ENCODE measurements at regions not wholly inside any gene's neighbourhood (a gene's known extent, or its start where the extent isn't known, plus 50 kb on each side); places are given as distances from the start of the nearest gene placed in this dataset.

DNA sequence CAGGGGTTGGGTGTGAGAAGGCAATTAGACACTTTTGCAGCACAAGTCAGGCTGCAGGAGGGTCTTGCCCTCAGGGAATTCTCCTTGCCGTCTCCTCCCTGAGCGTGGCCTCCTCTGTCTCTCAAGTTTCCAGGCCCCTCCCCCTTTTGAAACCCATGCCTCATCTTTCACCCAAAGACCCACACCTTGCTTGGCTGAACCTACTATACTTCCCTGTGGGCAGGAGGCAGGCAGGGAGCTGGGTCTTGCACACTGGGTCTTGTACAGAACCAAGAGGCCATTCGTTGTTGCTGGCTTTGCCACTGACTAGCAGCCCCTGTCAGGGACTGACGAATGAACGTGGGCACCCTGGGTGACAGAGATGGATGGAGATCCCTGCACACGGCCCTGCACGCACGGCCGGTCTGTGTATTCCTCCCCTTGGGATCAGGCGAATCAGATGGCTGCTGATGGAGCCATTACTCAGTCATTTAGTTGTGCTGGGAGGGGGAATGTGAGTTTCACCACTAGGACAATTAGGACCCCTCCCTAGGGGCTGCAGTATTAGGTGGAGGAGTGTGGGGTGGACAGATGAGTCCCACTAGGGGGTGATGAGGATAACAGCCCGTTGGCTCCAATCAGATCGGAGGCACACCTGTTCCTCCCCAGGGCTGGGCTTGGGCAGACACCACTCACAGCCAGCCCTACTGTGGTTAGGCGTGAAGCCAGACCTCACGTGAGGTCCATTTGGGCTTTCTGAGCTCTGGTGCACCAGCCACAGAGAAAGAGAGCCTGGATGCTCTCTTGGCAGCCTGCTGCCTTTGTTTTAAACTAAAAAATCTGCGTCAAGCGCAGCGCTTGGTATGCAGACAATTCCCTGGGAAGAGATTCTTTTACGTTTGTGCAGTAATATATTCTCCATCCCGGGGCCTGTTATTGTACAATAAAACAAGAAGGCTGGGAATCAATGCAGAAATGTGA lies 167.7 kb upstream of the WSCD1 start:
- no peak overlapping the region for H3K4me2 ChIP-seq (ENCODE audit: low read depth, low read length)
- H3K4me3 ChIP-seq (ENCODE audit: insufficient read depth, low read depth, low read length): no peak overlapping the region
- no peaks in the 10 kb centered on the region for H3K9me1 ChIP-seq (ENCODE audit: insufficient read depth, low read length)
- 14% methylated on average over 1 of the region's 19 CpGs; no CpG with 5 or more reads in 1 of the 2 experiments for WGBS, 2 experiments (ENCODE audit: extremely low coverage in 2 of 2, insufficient read length in 1 of 2)
- H2BK15ac ChIP-seq (ENCODE audit: low read depth, low read length): no peak overlapping the region
- dilution Hi-C loops (cut with HindIII; ENCODE audit: low sequenced_read_pairs, unreplicated experiment): no loop called here
- intact Hi-C loops (cut with micrococcal nuclease): no loop called here
- ChIA-PET POLR2A (ENCODE audit: unreplicated experiment) (no interaction called here), CTCF (no interaction called here)
- H3K27ac ChIP-seq (ENCODE audit: insufficient read depth, low read length): no peak overlapping the region
- H2AK9ac ChIP-seq (replicated peaks; ENCODE audit: low read depth, low read length, poor library complexity): peak overlapping the region; percentile 65
- H3K36me3 ChIP-seq (ENCODE audit: control insufficient read depth, insufficient read depth, low read length): no peaks in the 10 kb centered on the region
- no peak overlapping the region for H2BK120ac ChIP-seq (ENCODE audit: low read depth, low read length)
- H3K9me3 ChIP-seq (ENCODE audit: control insufficient read depth, insufficient read depth, low read length): peaks cover 12% of the 10 kb centered on the region
- no peak overlapping the region for H3K56ac ChIP-seq (ENCODE audit: extremely low read depth, insufficient read depth, low read length)
- H3K14ac ChIP-seq (replicated peaks; ENCODE audit: low read depth, low read length): no peak overlapping the region
- no peak overlapping the region for H2BK5ac ChIP-seq (ENCODE audit: low read depth, low read length, poor library complexity, severe bottlenecking)
- no TSS peak for BruUV-seq (replicated peaks)
- in situ Hi-C loops (cut with MboI; ENCODE audit: low sequenced_read_pairs): no loop called here
- H4K5ac ChIP-seq (ENCODE audit: low read depth, low read length): no peak overlapping the region
- H3K27me3 ChIP-seq (ENCODE audit: control insufficient read depth, insufficient read depth, low read length): no peaks in the 10 kb centered on the region
- no peak overlapping the region for H3K9ac ChIP-seq (ENCODE audit: low read depth, low read length)
- H3K4me1 ChIP-seq (ENCODE audit: control insufficient read depth, insufficient read depth, low read length): no peaks in the 10 kb centered on the region
- no peaks in the 10 kb centered on the region for H4K20me1 ChIP-seq (ENCODE audit: insufficient read depth, low read length)
- H4K91ac ChIP-seq (ENCODE audit: insufficient read depth, low read depth, low read length): no peak overlapping the region
- ATAC-seq (ENCODE audit: low read depth): no peak
- H4K8ac ChIP-seq (ENCODE audit: low read depth in 2 of 2, low read length in 2 of 2): no peak overlapping the region
- no peak overlapping the region for H2AK5ac ChIP-seq (ENCODE audit: low read depth, low read length)
- no peaks in the 10 kb centered on the region for H3K79me1 ChIP-seq (ENCODE audit: low read depth in 1 of 2, low read length in 2 of 2)
- no peak overlapping the region for H3K18ac ChIP-seq (ENCODE audit: low read depth, low read length)
- no peak for DNase-seq
- H2AFZ ChIP-seq (replicated peaks; ENCODE audit: low read length, poor library complexity): no peak overlapping the region
- no peak overlapping the region for H3K4ac ChIP-seq (ENCODE audit: low read depth, low read length)
- no peak overlapping the region for H2BK20ac ChIP-seq (ENCODE audit: low read depth, low read length)
- H3K23ac ChIP-seq (ENCODE audit: low read depth, low read length): no peak overlapping the region
- TF ChIP-seq RFX5 (IDR thresholded peaks at IDR 0.05; ENCODE audit: low read depth, low read length) (no peak), BHLHE40 (IDR thresholded peaks at IDR 0.05; ENCODE audit: low read depth, low read length) (no peak), POLR2A (IDR thresholded peaks at IDR 0.05; ENCODE audit: low read depth, low read length) (no peak), RAD21 (IDR thresholded peaks at IDR 0.05; ENCODE audit: low read length) (no peak), FOS (IDR thresholded peaks at IDR 0.05; ENCODE audit: low read depth, low read length) (no peak), SMC3 (IDR thresholded peaks at IDR 0.05; ENCODE audit: low read depth, low read length) (no peak), MAZ (IDR thresholded peaks at IDR 0.05; ENCODE audit: borderline replicate concordance, low read depth, low read length) (no peak), NFE2L2 (IDR thresholded peaks at IDR 0.05; ENCODE audit: low read depth, low read length) (no peak), CEBPB (IDR thresholded peaks at IDR 0.05; ENCODE audit: low read depth, low read length) (no peak), MXI1 (IDR thresholded peaks at IDR 0.05; ENCODE audit: borderline replicate concordance, low read depth, low read length) (no peak), MAFK (IDR thresholded peaks at IDR 0.05; ENCODE audit: low read depth, low read length) (no peak), RCOR1 (IDR thresholded peaks at IDR 0.05; ENCODE audit: insufficient replicate concordance, low read length) (no peak)
- TF ChIP-seq, protein P1, sequence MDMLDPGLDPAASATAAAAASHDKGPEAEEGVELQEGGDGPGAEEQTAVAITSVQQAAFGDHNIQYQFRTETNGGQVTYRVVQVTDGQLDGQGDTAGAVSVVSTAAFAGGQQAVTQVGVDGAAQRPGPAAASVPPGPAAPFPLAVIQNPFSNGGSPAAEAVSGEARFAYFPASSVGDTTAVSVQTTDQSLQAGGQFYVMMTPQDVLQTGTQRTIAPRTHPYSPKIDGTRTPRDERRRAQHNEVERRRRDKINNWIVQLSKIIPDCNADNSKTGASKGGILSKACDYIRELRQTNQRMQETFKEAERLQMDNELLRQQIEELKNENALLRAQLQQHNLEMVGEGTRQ (IDR thresholded peaks at IDR 0.05; ENCODE audit: low read depth, low read length): no peak
- TF ChIP-seq, protein P2, sequence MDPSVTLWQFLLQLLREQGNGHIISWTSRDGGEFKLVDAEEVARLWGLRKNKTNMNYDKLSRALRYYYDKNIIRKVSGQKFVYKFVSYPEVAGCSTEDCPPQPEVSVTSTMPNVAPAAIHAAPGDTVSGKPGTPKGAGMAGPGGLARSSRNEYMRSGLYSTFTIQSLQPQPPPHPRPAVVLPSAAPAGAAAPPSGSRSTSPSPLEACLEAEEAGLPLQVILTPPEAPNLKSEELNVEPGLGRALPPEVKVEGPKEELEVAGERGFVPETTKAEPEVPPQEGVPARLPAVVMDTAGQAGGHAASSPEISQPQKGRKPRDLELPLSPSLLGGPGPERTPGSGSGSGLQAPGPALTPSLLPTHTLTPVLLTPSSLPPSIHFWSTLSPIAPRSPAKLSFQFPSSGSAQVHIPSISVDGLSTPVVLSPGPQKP (IDR thresholded peaks at IDR 0.05; ENCODE audit: borderline replicate concordance, low read depth, low read length): no peak
- TF ChIP-seq, protein P3, sequence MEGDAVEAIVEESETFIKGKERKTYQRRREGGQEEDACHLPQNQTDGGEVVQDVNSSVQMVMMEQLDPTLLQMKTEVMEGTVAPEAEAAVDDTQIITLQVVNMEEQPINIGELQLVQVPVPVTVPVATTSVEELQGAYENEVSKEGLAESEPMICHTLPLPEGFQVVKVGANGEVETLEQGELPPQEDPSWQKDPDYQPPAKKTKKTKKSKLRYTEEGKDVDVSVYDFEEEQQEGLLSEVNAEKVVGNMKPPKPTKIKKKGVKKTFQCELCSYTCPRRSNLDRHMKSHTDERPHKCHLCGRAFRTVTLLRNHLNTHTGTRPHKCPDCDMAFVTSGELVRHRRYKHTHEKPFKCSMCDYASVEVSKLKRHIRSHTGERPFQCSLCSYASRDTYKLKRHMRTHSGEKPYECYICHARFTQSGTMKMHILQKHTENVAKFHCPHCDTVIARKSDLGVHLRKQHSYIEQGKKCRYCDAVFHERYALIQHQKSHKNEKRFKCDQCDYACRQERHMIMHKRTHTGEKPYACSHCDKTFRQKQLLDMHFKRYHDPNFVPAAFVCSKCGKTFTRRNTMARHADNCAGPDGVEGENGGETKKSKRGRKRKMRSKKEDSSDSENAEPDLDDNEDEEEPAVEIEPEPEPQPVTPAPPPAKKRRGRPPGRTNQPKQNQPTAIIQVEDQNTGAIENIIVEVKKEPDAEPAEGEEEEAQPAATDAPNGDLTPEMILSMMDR (conservative IDR thresholded peaks at IDR 0.05; ENCODE audit: low read depth, low read length): no peak
